Sigmoid colon (tissue), 4 donors: ENCODE measurements at regions not wholly inside any gene's neighbourhood (a gene's known extent, or its start where the extent isn't known, plus 50 kb on each side); places are given as distances from the start of the nearest gene placed in this dataset.

ENCODE experiments used
- CTCF ChIP-seq, 4 experiments: fragments of 450-650 bp in 3 of 4; fragments of 200-600 bp in 1 of 4; IDR thresholded peaks; one replicate each; pipeline ENCODE4 v1.5.1; 2016 to 2019; ENCODE audit warnings: antibody characterized with exemption in 4 of 4, mild to moderate bottlenecking in 3 of 4, moderate library complexity in 2 of 4
- EP300 ChIP-seq, 4 donors: sonication (generic); formaldehyde crosslinking; IDR thresholded peaks; one replicate each; pipeline ENCODE4 v1.6.1; 2017; ENCODE audit warnings: antibody characterized with exemption in 4 of 4
- POLR2A ChIP-seq, 2 donors: fragments of 450-650 bp; IDR thresholded peaks; one replicate each; pipeline ENCODE4 v1.6.1; 2016; ENCODE audit warnings: antibody characterized with exemption in 2 of 2, mild to moderate bottlenecking in 2 of 2, moderate library complexity in 2 of 2
- POLR2AphosphoS5 ChIP-seq, 4 donors: sonication (generic); formaldehyde crosslinking; IDR thresholded peaks; one replicate each; pipeline ENCODE4 v1.6.1; 2017; ENCODE audit warnings: antibody characterized with exemption in 4 of 4

GRCh38 chr16:31727553-31727952, 146.1 kb upstream of the ZNF267 start:
- TF ChIP-seq CTCF (IDR thresholded peaks at IDR 0.05) (no peak), POLR2A (IDR thresholded peaks at IDR 0.05) (no peak), EP300 (IDR thresholded peaks at IDR 0.05) (no peak), POLR2AphosphoS5 (IDR thresholded peaks at IDR 0.05) (no peak)
